ENCODE measurements at regions not wholly inside any gene's neighbourhood (a gene's known extent, or its start where the extent isn't known, plus 50 kb on each side); places are given as distances from the start of the nearest gene placed in this dataset.

- no peak for DNase-seq
- Mint-ChIP-seq H3K27ac (no peak overlapping the region), H3K4me3 (no peak overlapping the region), H3K27me3 (no peaks in the 10 kb centered on the region), H3K4me1 (peaks cover 74% of the 10 kb centered on the region), H3K9me3 (ENCODE audit: low read depth) (no peaks in the 10 kb centered on the region), H3K36me3 (peaks cover 27% of the 10 kb centered on the region)
- ATAC-seq, result no peak
- CTCF ChIA-PET, result interaction anchor here (1.0 kb wide), 1 partner anchor 98 kb away, joined by 3 read pairs; the partner anchor contains the start of gene PRDM1
Observed at GRCh38 chr6:105987516-105987915, 98.6 kb upstream of the PRDM1 start.

GRCh38 chr6:105986998-105987397 is 99.1 kb upstream of the PRDM1 start:
- no peak for ATAC-seq
- no peak overlapping the region for H3K27ac Mint-ChIP-seq
- H3K4me3 Mint-ChIP-seq, result no peak overlapping the region

GRCh38 chr6:105985816-105986632 is 100.1 kb upstream of the PRDM1 start:
- Mint-ChIP-seq H3K4me1 (peaks cover 77% of the 10 kb centered on the region), H3K27me3 (no peaks in the 10 kb centered on the region), H3K36me3 (peaks cover 35% of the 10 kb centered on the region), H3K27ac (peak overlapping the region; percentile 77), H3K4me3 (peak overlapping the region; percentile 50), H3K9me3 (ENCODE audit: low read depth) (no peaks in the 10 kb centered on the region)
- ATAC-seq, result peak; percentile 17
- peak; percentile 54 for DNase-seq
- CTCF ChIA-PET, result interaction anchor here (1.0 to 1.3 kb wide), 2 partner anchors 8 to 118 kb away, joined by 3 read pairs; no protein-coding TSS in a partner anchor

More at GRCh38 chr6:105986998-105987397, 99.1 kb upstream of the PRDM1 start:
- no peak for DNase-seq
- CTCF ChIA-PET, result interaction anchor here (1.0 kb wide), 1 partner anchor 99 kb away, joined by 3 read pairs; the partner anchor contains the start of gene PRDM1
- Mint-ChIP-seq H3K9me3 (ENCODE audit: low read depth) (no peaks in the 10 kb centered on the region), H3K4me1 (peaks cover 78% of the 10 kb centered on the region), H3K36me3 (peaks cover 31% of the 10 kb centered on the region), H3K27me3 (no peaks in the 10 kb centered on the region)

- ATAC-seq (peak; percentile 1), DNase-seq (no peak)
- H3K27me3 Mint-ChIP-seq, result no peaks in the 10 kb centered on the region
- peak overlapping the region; percentile 77 for H3K27ac Mint-ChIP-seq
- peaks cover 37% of the 10 kb centered on the region for H3K36me3 Mint-ChIP-seq
- H3K9me3 Mint-ChIP-seq (ENCODE audit: low read depth), result no peaks in the 10 kb centered on the region
- CTCF ChIA-PET, result interaction anchor here (1.0 to 9.2 kb wide), 4 partner anchors 9 to 118 kb away, joined by 3 to 94 read pairs (median 5); no protein-coding TSS in a partner anchor
- H3K4me3 Mint-ChIP-seq, result peak overlapping the region; percentile 50
- H3K4me1 Mint-ChIP-seq, result peaks cover 78% of the 10 kb centered on the region
Observed at GRCh38 chr6:105985098-105985815, 100.9 kb upstream of the PRDM1 start.

GRCh38 chr6:105983763-105984162 is 102.4 kb upstream of the PRDM1 start:
- peaks cover 45% of the 10 kb centered on the region for H3K36me3 Mint-ChIP-seq
- no peak for ATAC-seq
- H3K4me3 Mint-ChIP-seq, result peak overlapping the region; percentile 32
- H3K27ac Mint-ChIP-seq, result peak overlapping the region; percentile 95
- no peaks in the 10 kb centered on the region for H3K27me3 Mint-ChIP-seq
- CTCF ChIA-PET, result interaction anchor here (0.7 to 9.2 kb wide), 13 partner anchors 10 to 549 kb away, joined by 3 to 94 read pairs (median 3); partner anchors contain the start of gene PRDM1
- peaks cover 82% of the 10 kb centered on the region for H3K4me1 Mint-ChIP-seq
- no peak for DNase-seq
- H3K9me3 Mint-ChIP-seq (ENCODE audit: low read depth), result no peaks in the 10 kb centered on the region

- H3K4me3 Mint-ChIP-seq, result peak overlapping the region; percentile 95
- peaks cover 53% of the 10 kb centered on the region for H3K36me3 Mint-ChIP-seq
- CTCF ChIA-PET, result interaction anchor here (0.7 to 9.2 kb wide), 10 partner anchors 11 to 290 kb away, joined by 3 to 94 read pairs (median 3); partner anchors contain the start of gene PRDM1
- no peaks in the 10 kb centered on the region for H3K27me3 Mint-ChIP-seq
- H3K9me3 Mint-ChIP-seq (ENCODE audit: low read depth), result peaks cover 1% of the 10 kb centered on the region
- peak; percentile 40 for ATAC-seq
- DNase-seq, result peak; percentile 47
- H3K27ac Mint-ChIP-seq, result peak overlapping the region; percentile 95
- H3K4me1 Mint-ChIP-seq, result peaks cover 86% of the 10 kb centered on the region
Observed at GRCh38 chr6:105982761-105983540, 103.2 kb upstream of the PRDM1 start.

- ATAC-seq, result no peak
- H3K27me3 Mint-ChIP-seq, result no peaks in the 10 kb centered on the region
- H3K9me3 Mint-ChIP-seq (ENCODE audit: low read depth), result peaks cover 3% of the 10 kb centered on the region
- DNase-seq, result no peak
- CTCF ChIA-PET, result interaction anchor here (0.8 to 9.2 kb wide), 4 partner anchors 12 to 291 kb away, joined by 3 to 94 read pairs (median 6); partner anchors contain the start of gene PRDM1
- peaks cover 82% of the 10 kb centered on the region for H3K4me1 Mint-ChIP-seq
- H3K36me3 Mint-ChIP-seq, result peaks cover 55% of the 10 kb centered on the region
- H3K4me3 Mint-ChIP-seq, result peak overlapping the region; percentile 95
- peak overlapping the region; percentile 95 for H3K27ac Mint-ChIP-seq
Observed at GRCh38 chr6:105981888-105982358, 104.2 kb upstream of the PRDM1 start.

GRCh38 chr6:105981002-105981887 is 104.9 kb upstream of the PRDM1 start:
- Mint-ChIP-seq H3K27ac (peak overlapping the region; percentile 95), H3K9me3 (ENCODE audit: low read depth) (peaks cover 3% of the 10 kb centered on the region), H3K27me3 (no peaks in the 10 kb centered on the region), H3K4me3 (peak overlapping the region; percentile 95), H3K36me3 (peaks cover 58% of the 10 kb centered on the region), H3K4me1 (peaks cover 81% of the 10 kb centered on the region)
- DNase-seq (peak; percentile 78), ATAC-seq (peak; percentile 74)
- CTCF ChIA-PET, result interaction anchor here (0.7 to 9.2 kb wide), 5 partner anchors 13 to 491 kb away, joined by 3 to 94 read pairs (median 3); no protein-coding TSS in a partner anchor

- CTCF ChIA-PET, result interaction anchor here (9.2 kb wide), 1 partner anchor 15 kb away, joined by 94 read pairs; no protein-coding TSS in a partner anchor
- no peak for ATAC-seq
- Mint-ChIP-seq H3K4me3 (no peak overlapping the region), H3K27ac (peak overlapping the region; percentile 54), H3K27me3 (no peaks in the 10 kb centered on the region), H3K4me1 (peaks cover 66% of the 10 kb centered on the region), H3K36me3 (peaks cover 64% of the 10 kb centered on the region), H3K9me3 (ENCODE audit: low read depth) (peaks cover 9% of the 10 kb centered on the region)
- no peak for DNase-seq
Observed at GRCh38 chr6:105978974-105979373, 107.2 kb upstream of the PRDM1 start.

- CTCF ChIA-PET, result interaction anchor here (9.2 kb wide), 1 partner anchor 16 kb away, joined by 94 read pairs; no protein-coding TSS in a partner anchor
- no peaks in the 10 kb centered on the region for H3K27me3 Mint-ChIP-seq
- H3K4me3 Mint-ChIP-seq, result no peak overlapping the region
- peaks cover 12% of the 10 kb centered on the region for H3K9me3 Mint-ChIP-seq (ENCODE audit: low read depth)
- no peak overlapping the region for H3K27ac Mint-ChIP-seq
- peaks cover 69% of the 10 kb centered on the region for H3K36me3 Mint-ChIP-seq
- peaks cover 59% of the 10 kb centered on the region for H3K4me1 Mint-ChIP-seq
- ATAC-seq, result no peak
- DNase-seq, result no peak
Observed at GRCh38 chr6:105977934-105978504, 108.1 kb upstream of the PRDM1 start.

- ATAC-seq (no peak), DNase-seq (no peak)
- Mint-ChIP-seq H3K4me1 (peaks cover 34% of the 10 kb centered on the region), H3K27ac (no peak overlapping the region), H3K36me3 (peaks cover 80% of the 10 kb centered on the region), H3K27me3 (no peaks in the 10 kb centered on the region), H3K4me3 (no peak overlapping the region), H3K9me3 (ENCODE audit: low read depth) (peaks cover 29% of the 10 kb centered on the region)
- CTCF ChIA-PET, result no interaction called here
Observed at GRCh38 chr6:105974986-105975385, 111.2 kb upstream of the PRDM1 start.
